Esophagus muscularis mucosa (tissue), 4 donors: ENCODE measurements at regions not wholly inside any gene's neighbourhood (a gene's known extent, or its start where the extent isn't known, plus 50 kb on each side); places are given as distances from the start of the nearest gene placed in this dataset.
A peak's percentile ranks its signal among the peaks of the same experiment; 100 is the strongest.

Experiments
- DNase-seq: peaks from one replicate; pipeline ENCODE4 v3.0.0-alpha.2; 2017; ENCODE audit errors: extremely low spot score
- H3K27ac ChIP-seq, 4 donors: fragments of 200-600 bp; sonication (generic); replicated peaks in 1 of 4; 1 replicate in 3 of 4; 2 replicates in 1 of 4; pipeline ENCODE4 v1.5.1; 2016 to 2019; ENCODE audit warnings: mild to moderate bottlenecking in 1 of 4
- H3K27me3 ChIP-seq, 4 donors: fragments of 200-600 bp; sonication (generic); one replicate each; pipeline versions ENCODE4 v1.5.1 to v1.6.0; 2016 to 2019
- H3K36me3 ChIP-seq, 4 donors: fragments of 200-600 bp; sonication (generic); one replicate each; pipeline ENCODE4 v1.5.1; 2016 to 2019
- H3K4me1 ChIP-seq, 4 donors: fragments of 200-600 bp; sonication (generic); one replicate each; pipeline ENCODE4 v1.5.1; 2016 to 2019
- H3K4me3 ChIP-seq, 4 donors: fragments of 200-600 bp; sonication (generic); 1 replicate in 2 of 4; 2 replicates in 2 of 4; pipeline ENCODE4 v1.5.1; 2016 to 2019; ENCODE audit warnings: mild to moderate bottlenecking in 4 of 4, moderate library complexity in 1 of 4
- H3K9me3 ChIP-seq, 4 donors: fragments of 200-600 bp; sonication (generic); 1 replicate in 3 of 4; 2 replicates in 1 of 4; pipeline ENCODE4 v1.5.1; 2016 to 2019
- CTCF ChIP-seq, 3 experiments: fragments of 200-600 bp in 2 of 3; fragments of 450-650 bp in 1 of 3; sonication (generic) in 2 of 3; IDR thresholded peaks; one replicate each; pipeline ENCODE4 v1.5.1; 2017 to 2019; ENCODE audit warnings: antibody characterized with exemption in 3 of 3, mild to moderate bottlenecking in 2 of 3, moderate library complexity in 1 of 3
- EP300 ChIP-seq: sonication (generic); formaldehyde crosslinking; IDR thresholded peaks from one replicate; pipeline ENCODE4 v1.6.1; 2017; ENCODE audit warnings: antibody characterized with exemption
- POLR2A ChIP-seq: fragments of 450-650 bp; IDR thresholded peaks from one replicate; pipeline ENCODE4 v1.6.1; 2017; ENCODE audit warnings: antibody characterized with exemption, moderate library complexity, mild to moderate bottlenecking, low read depth
- POLR2AphosphoS5 ChIP-seq, 2 donors: sonication (generic); formaldehyde crosslinking; IDR thresholded peaks; one replicate each; pipeline ENCODE4 v1.6.1; 2017; ENCODE audit warnings: antibody characterized with exemption in 2 of 2
- WGBS: methylation state at CpG from one replicate; pipeline ENCODE4 v1.1.5; 2018; 5-methylcytosine and 5-hydroxymethylcytosine counted together
- intact Hi-C: fragments of 100-400 bp; cut with DNase I; formaldehyde crosslinking; loops from one replicate; pipeline ENCODE4 v1.15.1; 2023

GRCh38 chr6:27812805-27813492, 99.2 kb downstream of the OR2B2 start:
- TF ChIP-seq CTCF (IDR thresholded peaks at IDR 0.05), result no peak
- no peak for TF ChIP-seq POLR2A
- TF ChIP-seq EP300, result no peak
- TF ChIP-seq POLR2AphosphoS5 (IDR thresholded peaks at IDR 0.05), result no peak
- H3K4me1 ChIP-seq, result peaks cover 6 to 32% (median 21%) of the 10 kb centered on the region in 4 donors
- peaks cover 0 to 48% (median 14%) of the 10 kb centered on the region in 4 donors for H3K27me3 ChIP-seq
- no peaks in the 10 kb centered on the region for H3K36me3 ChIP-seq
- no peak overlapping the region for H3K27ac ChIP-seq
- H3K9me3 ChIP-seq, result no peaks in the 10 kb centered on the region
- DNase-seq, result no peak
- 88% methylated on average over 14 of the region's 14 CpGs for WGBS
- H3K4me3 ChIP-seq, result no peak overlapping the region
- intact Hi-C loops, result no loop called here

- H3K27ac ChIP-seq, result no peak overlapping the region
- 79% methylated on average over 6 of the region's 6 CpGs for whole genome bisulfite sequencing
- no peaks in the 10 kb centered on the region for H3K36me3 ChIP-seq
- DNase-seq, result no peak
- H3K9me3 ChIP-seq, result no peaks in the 10 kb centered on the region
- intact Hi-C loops, result no loop called here
- no peak overlapping the region for H3K4me3 ChIP-seq
- H3K27me3 ChIP-seq, result peaks cover 0 to 47% (median 15%) of the 10 kb centered on the region in 4 donors
- TF ChIP-seq EP300 (no peak), POLR2AphosphoS5 (IDR thresholded peaks at IDR 0.05) (no peak), POLR2A (no peak), CTCF (IDR thresholded peaks at IDR 0.05) (no peak)
- H3K4me1 ChIP-seq, result peaks cover 6 to 39% (median 26%) of the 10 kb centered on the region in 4 donors
Measured at GRCh38 chr6:27812078-27812804, 100.0 kb downstream of the OR2B2 start.

GRCh38 chr6:27811451-27811772, 100.8 kb downstream of the OR2B2 start:
- intact Hi-C loops, result no loop called here
- H3K9me3 ChIP-seq, result no peaks in the 10 kb centered on the region
- peaks cover 0 to 47% (median 17%) of the 10 kb centered on the region in 4 donors for H3K27me3 ChIP-seq
- TF ChIP-seq POLR2A, result no peak
- H3K36me3 ChIP-seq, result no peaks in the 10 kb centered on the region
- no peak overlapping the region for H3K4me3 ChIP-seq
- H3K4me1 ChIP-seq, result peaks cover 11 to 46% (median 34%) of the 10 kb centered on the region in 4 donors
- H3K27ac ChIP-seq, result peak overlapping the region in 3 of 4 donors; percentile 84 to 91 (median 87)
- no peak for DNase-seq

- Histone ChIP-seq H3K27ac (peak overlapping the region; percentile 78 to 91 (median 86)), H3K36me3 (no peaks in the 10 kb centered on the region), H3K4me3 (peak overlapping the region; percentile 56 to 71 (median 58)), H3K9me3 (no peaks in the 10 kb centered on the region), H3K4me1 (peaks cover 11 to 46% (median 34%) of the 10 kb centered on the region in 4 donors), H3K27me3 (peaks cover 0 to 46% (median 19%) of the 10 kb centered on the region in 4 donors)
- DNase-seq, result no peak
- TF ChIP-seq EP300 (no peak), POLR2AphosphoS5 (IDR thresholded peaks at IDR 0.05) (no peak), POLR2A (no peak)
- intact Hi-C loops, result no loop called here
- 20% methylated on average over 11 of the region's 11 CpGs for WGBS
Measured at GRCh38 chr6:27810768-27811450, 101.3 kb downstream of the OR2B2 start.

GRCh38 chr6:27809939-27810767, 102.0 kb downstream of the OR2B2 start:
- 1% methylated on average over 40 of the region's 51 CpGs for WGBS
- Histone ChIP-seq H3K27ac (peak overlapping the region; percentile 78 to 91 (median 86)), H3K27me3 (peaks cover 0 to 45% (median 22%) of the 10 kb centered on the region in 4 donors), H3K4me1 (peaks cover 9 to 42% (median 31%) of the 10 kb centered on the region in 4 donors), H3K4me3 (peak overlapping the region; percentile 56 to 71 (median 58)), H3K9me3 (no peaks in the 10 kb centered on the region), H3K36me3 (no peaks in the 10 kb centered on the region)
- intact Hi-C loops, result no loop called here
- DNase-seq, result no peak
- TF ChIP-seq POLR2A, result peak; percentile 71
- TF ChIP-seq EP300, result no peak
- TF ChIP-seq CTCF (IDR thresholded peaks at IDR 0.05), result peak in 1 of 3 experiments; percentile 3
- peak; percentile 91 to 99 for TF ChIP-seq POLR2AphosphoS5 (IDR thresholded peaks at IDR 0.05)
